GM12875 (cell line): ENCODE measurements at regions not wholly inside any gene's neighbourhood (a gene's known extent, or its start where the extent isn't known, plus 50 kb on each side); places are given as distances from the start of the nearest gene placed in this dataset.

Experiments used
- H3K4me3 ChIP-seq: one replicate; pipeline ENCODE4 v1.5.1; 2011; ENCODE audit warnings: low read depth, low read length, control low read depth
- CTCF ChIP-seq: IDR thresholded peaks from 2 replicates; pipeline ENCODE4 v1.5.1; 2011; ENCODE audit warnings: low read depth, mild to moderate bottlenecking, control low read depth, inconsistent platforms, low read length, moderate library complexity, borderline replicate concordance; ENCODE audit not compliant: insufficient read depth

GRCh38 chr18:43590182-43590903 lies 313.1 kb upstream of the SYT4 start:
- TF ChIP-seq CTCF: no peak
- H3K4me3 ChIP-seq: no peak overlapping the region

GRCh38 chr18:43592269-43592668 lies 315.0 kb upstream of the SYT4 start:
- TF ChIP-seq CTCF: no peak
- H3K4me3 ChIP-seq: no peak overlapping the region

DNA sequence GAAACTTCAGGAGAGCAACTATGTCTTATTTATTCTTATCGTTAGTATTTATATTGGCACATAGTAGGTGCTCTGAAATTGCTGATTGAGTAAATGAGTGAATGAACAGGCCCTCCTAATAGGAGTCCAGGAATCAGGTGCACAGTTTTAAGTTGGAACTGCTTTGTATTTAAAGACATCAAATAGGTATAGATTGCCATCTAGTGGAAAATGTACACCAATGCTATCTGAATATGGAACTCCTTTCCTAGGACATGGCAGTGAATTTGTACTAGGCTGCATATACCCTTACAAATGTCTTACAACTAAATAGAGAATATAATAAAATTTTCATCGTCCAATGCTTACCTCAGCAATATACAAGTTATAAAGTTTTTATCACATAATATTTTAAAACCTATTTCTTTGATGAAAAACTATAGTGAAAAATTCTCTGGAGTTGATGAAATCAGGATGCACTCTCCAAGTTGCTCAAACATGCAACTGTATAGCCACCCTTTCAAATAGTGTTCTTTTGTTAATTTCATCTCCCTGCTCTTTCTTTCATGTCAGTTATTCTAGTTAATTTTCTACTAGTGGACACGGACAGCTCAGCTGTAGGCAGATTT lies 318.9 kb upstream of the SYT4 start:
- peak; percentile 20; the same call in 1 of the 2 replicates for TF ChIP-seq CTCF
- no peak overlapping the region for H3K4me3 ChIP-seq

- H3K4me3 ChIP-seq: no peak overlapping the region
- TF ChIP-seq CTCF: no peak
These were observed 324.1 kb upstream of the SYT4 start for GRCh38 chr18:43601432-43601831.

GRCh38 chr18:43605224-43605623 lies 327.9 kb upstream of the SYT4 start:
- H3K4me3 ChIP-seq: no peak overlapping the region
- TF ChIP-seq CTCF: no peak

DNA sequence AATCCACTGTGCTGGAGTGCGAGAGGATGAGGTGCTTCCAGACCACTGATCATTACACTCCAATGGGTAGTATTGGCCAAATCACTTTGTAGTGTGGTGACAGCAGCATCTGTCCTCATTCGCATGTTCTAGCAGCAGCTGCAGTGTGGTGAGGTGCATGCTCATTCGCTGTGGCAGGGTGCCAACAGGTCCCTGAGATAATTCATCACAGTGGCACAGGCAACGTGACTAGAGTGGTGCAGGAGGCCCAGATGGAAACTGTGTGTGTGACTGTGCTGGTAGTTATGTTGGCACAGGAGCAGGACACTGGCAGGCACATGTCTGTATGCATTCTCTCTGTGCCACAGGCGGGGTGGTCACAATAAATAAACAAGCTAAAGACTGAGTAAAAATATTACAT lies 329.5 kb upstream of the SYT4 start:
- H3K4me3 ChIP-seq: no peak overlapping the region
- no peak for TF ChIP-seq CTCF

DNA sequence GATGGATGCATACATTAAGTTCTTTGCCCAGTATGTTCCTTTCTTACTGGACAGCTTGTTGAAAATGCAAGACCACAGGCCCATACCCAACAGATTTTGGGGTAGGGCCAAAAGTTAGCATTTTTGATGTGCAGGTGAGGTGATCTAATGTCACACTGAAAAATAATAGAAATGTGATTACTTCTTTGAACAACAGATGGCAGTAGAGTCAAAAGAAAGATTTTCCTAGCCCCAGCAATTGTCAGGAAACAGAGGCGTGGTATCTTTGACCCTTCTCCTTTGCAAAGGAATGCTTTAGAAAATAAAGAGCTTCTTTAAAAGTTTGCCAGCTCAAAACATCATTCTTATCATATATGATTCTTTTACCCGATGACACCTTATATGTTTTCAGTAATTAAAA lies 343.6 kb upstream of the SYT4 start:
- TF ChIP-seq CTCF: peak; percentile 15; the same call in 1 of the 2 replicates
- H3K4me3 ChIP-seq: no peak overlapping the region
